Smooth muscle cell (in vitro differentiated cells): ENCODE measurements at regions not wholly inside any gene's neighbourhood (a gene's known extent, or its start where the extent isn't known, plus 50 kb on each side); places are given as distances from the start of the nearest gene placed in this dataset.

Experiments
- DNase-seq: peaks from one replicate; lab custom pipeline; 2025; ENCODE audit not compliant: unreplicated experiment; lab: John Stamatoyannopoulos, UW
- H2AFZ ChIP-seq: fragments of 200-600 bp; sonication (generic); 2 replicates; pipeline ENCODE4 v1.6.0; 2016; ENCODE audit warnings: antibody characterized with exemption, low read depth, mild to moderate bottlenecking
- H3F3A ChIP-seq: fragments of 200-600 bp; sonication (generic); 2 replicates; pipeline ENCODE4 v1.6.0; 2017; ENCODE audit warnings: antibody characterized with exemption, low read depth
- H3K27ac ChIP-seq: fragments of 200-600 bp; sonication (generic); 2 replicates; pipeline ENCODE4 v1.5.1; 2016; ENCODE audit warnings: low read depth, mild to moderate bottlenecking
- H3K27me3 ChIP-seq: fragments of 200-600 bp; sonication (generic); 2 replicates; pipeline ENCODE4 v1.6.1; 2016; ENCODE audit warnings: low read depth, mild to moderate bottlenecking
- H3K36me3 ChIP-seq: fragments of 200-600 bp; sonication (generic); 2 replicates; pipeline ENCODE4 v1.5.1; 2016; ENCODE audit warnings: low read depth
- H3K4me1 ChIP-seq: fragments of 200-600 bp; sonication (generic); 2 replicates; pipeline ENCODE4 v1.5.1; 2016; ENCODE audit warnings: low read depth
- H3K4me2 ChIP-seq: fragments of 200-600 bp; sonication (generic); 2 replicates; pipeline ENCODE4 v1.6.0; 2016; ENCODE audit warnings: mild to moderate bottlenecking
- H3K4me3 ChIP-seq: fragments of 200-600 bp; sonication (generic); 2 replicates; pipeline ENCODE4 v1.5.1; 2016; ENCODE audit warnings: mild to moderate bottlenecking
- H3K79me2 ChIP-seq: fragments of 200-600 bp; sonication (generic); 2 replicates; pipeline ENCODE4 v1.6.0; 2016; ENCODE audit warnings: low read depth, mild to moderate bottlenecking
- H3K9ac ChIP-seq: fragments of 200-600 bp; sonication (generic); 2 replicates; pipeline ENCODE4 v1.6.0; 2016; ENCODE audit warnings: low read depth
- H3K9me3 ChIP-seq: fragments of 200-600 bp; sonication (generic); replicated peaks from 2 replicates; pipeline ENCODE4 v1.5.1; 2016; ENCODE audit warnings: low read depth
- H4K20me1 ChIP-seq: fragments of 200-600 bp; sonication (generic); 2 replicates; pipeline ENCODE4 v1.6.0; 2016; ENCODE audit warnings: low read depth
- CTCF ChIP-seq: fragments of 200-600 bp; sonication (generic); IDR thresholded peaks from 2 replicates; pipeline ENCODE4 v1.5.1; 2017; ENCODE audit warnings: borderline replicate concordance, mild to moderate bottlenecking, antibody characterized with exemption; ENCODE audit not compliant: insufficient read depth, poor library complexity, severe bottlenecking
- WGBS: methylation state at CpG from one replicate; pipeline ENCODE4 v1.1.7; 2016; ENCODE audit warnings: low lambda C conversion rate; 5-methylcytosine and 5-hydroxymethylcytosine counted together

GRCh38 chr5:147956842-147957223 is 50.5 kb upstream of the C5orf46 start:
- H3K4me1 ChIP-seq, result no peaks in the 10 kb centered on the region
- no peaks in the 10 kb centered on the region for H3K27me3 ChIP-seq
- no peaks in the 10 kb centered on the region for H3K9me3 ChIP-seq
- H4K20me1 ChIP-seq, result no peaks in the 10 kb centered on the region
- H3K4me3 ChIP-seq, result no peak overlapping the region
- no peak overlapping the region for H3K4me2 ChIP-seq
- no peaks in the 10 kb centered on the region for H3K79me2 ChIP-seq
- H2AFZ ChIP-seq, result no peak overlapping the region
- no peak overlapping the region for H3K9ac ChIP-seq
- no peak for DNase-seq
- WGBS, result 77% methylated on average over 2 of the region's 2 CpGs
- H3K36me3 ChIP-seq, result no peaks in the 10 kb centered on the region
- H3K27ac ChIP-seq, result peak overlapping the region; percentile 35
- H3F3A ChIP-seq, result no peaks in the 10 kb centered on the region
- no peak for TF ChIP-seq CTCF

- Histone ChIP-seq H3F3A (no peaks in the 10 kb centered on the region), H4K20me1 (no peaks in the 10 kb centered on the region), H3K27ac (peak overlapping the region; percentile 35), H3K27me3 (no peaks in the 10 kb centered on the region), H3K4me3 (no peak overlapping the region), H3K4me1 (no peaks in the 10 kb centered on the region), H3K79me2 (no peaks in the 10 kb centered on the region), H3K9ac (no peak overlapping the region), H3K36me3 (no peaks in the 10 kb centered on the region), H3K9me3 (no peaks in the 10 kb centered on the region), H3K4me2 (no peak overlapping the region), H2AFZ (no peak overlapping the region)
- 70% methylated on average over 1 of the region's 1 CpG for WGBS
- DNase-seq, result no peak
- no peak for TF ChIP-seq CTCF
These were observed 49.9 kb upstream of the C5orf46 start for GRCh38 chr5:147956064-147956841.
